ENCODE measurements at regions not wholly inside any gene's neighbourhood (a gene's known extent, or its start where the extent isn't known, plus 50 kb on each side); places are given as distances from the start of the nearest gene placed in this dataset.
"Not testable (repeated sequence)": the region's sequence is repeated elsewhere in the genome, so short reads cannot be mapped to it uniquely, and the experiment has no call there.

- not testable (repeated sequence) for TF ChIP-seq CTCF (IDR thresholded peaks at IDR 0.05; ENCODE audit: low read depth, low read length); EZH2phosphoT487 (IDR thresholded peaks at IDR 0.05; ENCODE audit: low read depth)
These were observed 1580.6 kb downstream of the FOXD4L5 start for GRCh38 chr9:63704456-63704855.

Data from OCI-LY3 (cell line).